HG02571 (cell line): ENCODE measurements at regions not wholly inside any gene's neighbourhood (a gene's known extent, or its start where the extent isn't known, plus 50 kb on each side); places are given as distances from the start of the nearest gene placed in this dataset.
"Not testable (repeated sequence)": the region's sequence is repeated elsewhere in the genome, so short reads cannot be mapped to it uniquely, and the experiment has no call there.

ENCODE experiments used
- ATAC-seq: cut with Tn5 transposase; IDR thresholded peaks from one replicate; pipeline ENCODE4 v1.9.1; 2021; ENCODE audit warnings: mild to moderate bottlenecking, moderate library complexity; ENCODE audit not compliant: unreplicated experiment

DNA sequence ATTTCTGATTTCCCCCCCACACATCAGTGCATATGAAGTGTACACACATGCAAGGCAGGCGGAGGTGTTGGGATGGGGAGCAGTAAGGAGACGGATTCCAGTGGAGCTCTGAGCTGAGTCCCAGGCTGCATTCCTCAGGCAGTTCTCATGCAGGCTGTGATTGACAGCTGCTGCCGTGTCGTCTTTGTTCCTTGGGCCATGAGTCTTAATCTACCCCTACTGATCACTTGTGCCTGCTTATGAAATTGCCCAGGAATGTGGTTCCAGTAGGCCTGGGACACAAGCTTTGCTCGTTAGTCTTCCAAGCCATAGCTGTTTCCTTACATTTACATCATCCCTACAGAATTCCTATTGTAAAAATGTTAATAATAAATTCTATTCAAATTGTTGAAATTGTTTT, 1241.9 kb downstream of the UQCRFS1 start:
- no peak for ATAC-seq

DNA sequence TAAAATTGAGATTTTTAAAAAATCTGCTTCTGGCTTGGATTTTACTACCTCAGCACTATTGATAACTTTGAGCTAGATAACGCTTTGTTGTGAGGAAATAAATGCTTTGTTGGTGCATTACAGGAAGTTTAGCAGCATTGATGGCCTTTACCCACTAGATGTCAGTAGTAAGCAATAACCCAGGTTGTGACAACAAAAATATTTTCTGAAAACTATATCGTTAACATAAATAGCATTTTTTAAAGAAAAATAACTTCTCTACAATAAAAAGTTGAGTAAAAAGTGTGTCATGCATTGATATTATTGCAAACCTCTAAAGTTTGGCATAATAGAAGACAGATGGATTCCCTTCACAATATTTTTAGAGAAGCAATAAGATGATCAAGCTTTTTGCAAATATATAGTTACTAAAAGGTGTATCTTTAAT, 1246.5 kb downstream of the UQCRFS1 start:
- ATAC-seq = no peak

DNA sequence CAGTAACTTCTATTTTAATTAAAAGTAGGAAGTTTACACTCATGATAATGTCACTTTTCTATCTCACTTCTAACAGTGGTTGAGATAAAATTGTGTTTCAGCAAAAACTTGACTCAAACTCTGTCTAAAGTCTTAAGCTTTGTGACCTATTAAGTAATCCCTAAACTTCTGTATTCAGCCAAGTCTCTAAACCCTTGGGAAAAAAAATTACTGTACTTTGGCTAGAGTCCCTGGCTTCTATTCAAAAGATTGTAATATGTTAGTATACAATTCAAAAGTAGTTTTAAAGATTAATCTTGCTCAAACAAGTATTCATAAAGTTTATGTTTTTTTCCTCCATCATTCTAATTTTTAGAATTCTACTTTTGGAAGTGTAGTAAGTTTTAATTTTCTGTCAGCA, 1248.8 kb downstream of the UQCRFS1 start:
- no peak for ATAC-seq

DNA sequence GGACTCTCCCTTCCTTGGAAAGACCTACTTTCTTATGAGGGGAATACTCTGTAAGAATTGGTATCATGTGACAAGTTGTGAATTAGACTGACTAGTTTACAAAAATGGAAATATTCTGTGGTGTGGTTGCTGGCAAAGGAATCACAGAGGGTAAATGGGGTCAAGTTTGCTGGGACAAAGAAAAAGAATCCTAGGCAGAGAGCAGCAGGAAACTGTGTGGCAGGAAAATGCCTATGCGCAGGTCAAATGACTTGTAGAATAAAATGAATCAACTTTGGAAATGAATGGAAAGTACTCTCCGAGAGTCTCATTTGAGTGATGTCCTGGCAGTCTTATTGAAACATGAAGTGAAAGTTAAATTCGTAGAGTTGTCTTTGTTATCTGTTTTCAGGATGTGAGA, 1250.7 kb downstream of the UQCRFS1 start:
- ATAC-seq = no peak

DNA sequence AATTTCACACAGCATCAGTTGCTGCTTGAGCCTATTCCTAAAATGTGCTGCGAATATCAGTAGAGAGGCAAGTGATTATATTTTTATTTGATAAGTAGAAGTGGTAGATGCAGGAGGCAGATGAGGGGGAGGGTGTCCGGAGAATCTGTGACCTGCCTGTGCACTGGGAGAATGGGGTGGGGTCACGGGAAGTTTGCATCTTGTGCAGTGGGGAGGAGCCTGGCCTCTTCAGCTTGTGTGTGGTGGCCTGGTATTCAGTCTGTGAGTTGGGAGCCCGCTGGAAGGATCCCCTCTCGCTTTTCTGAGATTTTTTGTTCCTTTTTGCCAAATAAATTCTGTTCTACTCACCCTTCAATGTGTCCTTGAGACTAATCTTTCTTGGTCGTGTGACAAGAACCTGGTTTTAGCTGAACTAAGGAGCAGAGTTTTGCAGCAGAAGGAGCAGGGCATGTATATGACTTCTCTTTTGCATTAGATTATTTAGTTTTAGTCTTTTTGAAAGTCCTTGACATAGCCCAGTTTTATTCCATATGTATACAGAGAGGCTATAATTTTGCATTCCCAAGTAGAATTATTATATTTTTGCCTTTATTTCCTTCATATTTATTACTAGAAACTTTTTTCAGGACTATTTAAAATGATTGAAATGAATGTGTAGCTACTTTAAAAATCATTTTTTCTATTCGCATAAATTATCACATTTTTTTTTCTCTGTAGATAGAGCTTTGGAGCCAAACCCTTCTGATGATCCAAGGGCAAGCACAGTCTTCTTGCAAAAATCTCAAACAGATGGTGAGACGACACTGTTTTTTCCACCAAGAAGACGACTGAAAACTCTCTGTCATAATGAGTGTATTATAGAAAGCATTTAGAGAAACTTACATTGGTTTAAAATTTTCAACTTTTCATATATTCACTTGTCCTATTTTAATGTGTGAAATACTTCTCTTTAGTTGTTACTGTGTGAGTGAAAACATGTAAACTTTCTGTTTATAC, 1257.2 kb downstream of the UQCRFS1 start:
- ATAC-seq = no peak

DNA sequence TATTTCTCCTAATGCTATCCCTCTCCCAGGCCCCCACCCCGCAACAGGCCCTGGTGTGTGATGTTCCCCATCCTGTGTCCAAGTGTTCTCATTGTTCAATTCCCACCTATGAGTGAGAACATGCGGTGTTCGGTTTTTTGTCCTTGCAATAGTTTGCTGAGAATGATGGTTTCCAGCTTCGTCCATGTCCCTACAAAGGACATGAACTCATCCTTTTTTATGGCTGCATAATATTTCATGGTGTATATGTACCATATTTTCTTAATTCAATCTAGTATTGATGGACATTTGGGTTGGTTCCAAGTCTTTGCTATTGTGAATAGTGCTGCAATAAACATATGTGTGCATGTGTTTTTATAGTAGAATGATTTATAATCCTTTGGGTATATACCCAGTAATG, 1270.3 kb downstream of the UQCRFS1 start:
- not testable (repeated sequence) for ATAC-seq

DNA sequence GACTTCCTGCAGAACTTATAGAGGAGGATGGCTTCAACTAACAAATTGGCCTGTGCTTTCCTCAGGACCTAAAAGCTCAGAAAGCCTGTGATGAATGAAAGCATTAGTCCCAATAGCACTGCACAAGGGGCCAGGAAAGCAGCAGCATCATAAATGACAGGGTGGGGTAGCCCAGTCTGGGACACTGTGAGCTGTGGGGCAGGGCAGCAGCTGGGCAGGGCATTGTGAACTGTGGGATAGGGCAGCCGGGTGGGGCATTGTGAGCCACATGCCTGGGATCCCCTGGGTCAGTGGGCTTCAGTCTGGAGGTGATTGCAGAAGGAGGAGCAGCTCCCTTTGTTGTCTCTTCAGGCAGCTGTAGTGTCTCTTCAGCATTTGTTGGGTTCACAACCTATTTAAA, 1276.8 kb downstream of the UQCRFS1 start:
- ATAC-seq = no peak

DNA sequence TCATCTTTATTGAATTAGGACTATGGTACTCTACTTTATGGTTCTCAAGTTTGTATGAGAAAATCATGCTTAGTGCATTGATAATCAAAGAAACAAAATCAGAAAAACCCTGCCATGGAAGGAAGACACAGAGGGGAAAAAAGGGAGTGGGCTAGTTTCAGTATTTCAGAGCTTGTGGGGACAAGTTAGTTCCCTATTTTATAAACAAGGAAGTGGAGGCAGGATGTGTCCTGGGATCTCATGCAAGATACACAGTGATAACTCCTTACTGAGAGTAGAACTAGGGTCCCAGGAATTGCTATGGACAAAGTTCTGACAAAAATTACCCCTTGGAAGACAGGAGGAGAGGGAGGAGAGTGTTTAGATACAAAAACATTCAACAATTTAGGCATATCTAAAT, 1277.3 kb downstream of the UQCRFS1 start:
- no peak for ATAC-seq

DNA sequence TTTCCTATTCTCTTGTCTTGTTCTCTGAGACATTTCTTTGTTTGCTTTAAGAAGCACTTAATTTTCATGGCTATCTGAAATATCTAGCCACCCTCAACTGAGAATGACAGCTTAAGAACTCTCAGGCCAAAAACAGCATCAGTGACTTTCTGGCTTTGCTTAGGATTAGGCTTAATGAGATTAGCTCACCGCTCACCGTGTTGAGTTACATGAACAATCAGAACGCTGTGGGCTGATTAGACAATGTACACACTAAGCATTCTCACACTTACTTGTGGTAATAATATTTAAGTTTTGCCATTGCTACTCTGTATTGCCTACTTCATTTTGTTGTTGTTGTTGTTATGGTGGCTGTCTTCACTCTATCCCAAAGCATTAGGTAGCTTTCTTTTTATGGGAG, 1283.6 kb downstream of the UQCRFS1 start:
- no peak for ATAC-seq

DNA sequence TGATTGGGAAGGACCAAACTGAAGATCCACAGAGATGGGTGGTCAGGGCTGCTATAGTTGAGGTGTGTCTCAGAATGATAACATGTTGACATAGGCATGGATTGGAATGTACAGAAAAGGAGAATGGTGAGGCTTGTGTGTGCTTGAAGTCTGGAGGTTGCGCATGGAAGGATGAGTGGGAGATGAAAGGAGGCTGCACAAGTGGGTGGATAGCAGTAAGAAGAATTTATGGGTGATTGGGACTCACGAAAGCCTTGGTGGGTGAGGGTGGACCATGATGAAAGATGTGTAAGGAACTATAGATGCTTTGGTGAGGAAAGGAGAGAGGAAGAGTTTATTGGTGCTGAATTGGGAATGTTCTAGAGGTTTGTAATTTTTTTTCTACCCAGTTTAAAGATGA, 1287.7 kb downstream of the UQCRFS1 start:
- no peak for ATAC-seq

DNA sequence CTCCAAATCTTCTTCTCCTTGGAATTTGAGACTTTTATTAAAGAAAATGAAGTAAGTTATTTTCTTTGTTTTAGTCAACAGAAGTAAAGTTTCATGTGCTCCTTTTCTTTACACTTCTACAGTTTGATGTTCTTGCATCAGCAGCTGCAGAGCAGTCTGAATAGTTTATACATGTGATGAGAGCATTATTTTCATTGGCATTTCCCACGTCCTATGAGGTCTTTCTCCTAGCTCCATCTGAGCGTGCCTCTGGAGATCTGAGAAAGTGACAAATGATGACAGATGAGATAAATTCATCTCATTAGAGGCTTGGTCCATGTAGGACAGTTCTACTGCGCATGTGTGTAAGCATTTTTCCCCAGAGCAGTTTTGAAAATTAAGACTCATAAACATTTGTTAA, 1290.0 kb downstream of the UQCRFS1 start:
- no peak for ATAC-seq

DNA sequence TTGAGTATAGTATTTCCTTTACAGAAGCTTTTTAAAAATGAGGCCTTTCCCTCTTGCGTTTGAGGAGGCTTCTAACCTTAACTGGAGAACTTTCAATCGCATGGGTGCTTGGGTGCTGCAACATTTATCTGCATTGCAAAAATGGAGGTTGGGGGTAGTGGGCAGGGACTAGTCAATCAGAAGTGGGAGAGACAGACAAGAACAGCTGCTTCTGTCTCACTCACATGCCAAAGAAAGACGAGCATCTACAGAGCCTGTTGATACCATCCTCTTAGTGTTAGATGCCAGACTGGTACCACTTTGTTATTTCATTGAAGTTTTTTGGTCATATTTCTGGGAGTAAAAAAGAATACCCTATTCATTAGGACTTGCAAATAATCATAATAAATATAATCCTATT, 1292.2 kb downstream of the UQCRFS1 start:
- ATAC-seq = no peak

DNA sequence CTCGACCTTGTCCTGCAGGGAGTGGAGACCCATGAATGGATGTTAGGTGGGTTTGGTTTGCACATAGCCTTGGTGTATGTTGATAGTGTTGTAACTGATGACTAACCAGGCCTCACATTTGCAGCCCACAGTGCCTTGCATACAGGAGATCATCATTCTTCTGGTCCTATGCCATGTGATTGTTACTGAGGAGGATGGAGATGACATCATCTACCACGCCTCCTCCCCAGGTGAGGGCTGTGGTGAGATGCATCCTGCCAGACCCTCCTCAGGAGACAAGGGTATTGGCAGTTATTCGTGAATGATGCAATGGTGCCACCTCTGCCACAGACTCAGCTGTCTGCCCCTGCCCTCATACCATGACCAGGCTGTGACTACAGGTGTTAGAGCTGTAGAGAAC, 1294.1 kb downstream of the UQCRFS1 start:
- no peak for ATAC-seq

DNA sequence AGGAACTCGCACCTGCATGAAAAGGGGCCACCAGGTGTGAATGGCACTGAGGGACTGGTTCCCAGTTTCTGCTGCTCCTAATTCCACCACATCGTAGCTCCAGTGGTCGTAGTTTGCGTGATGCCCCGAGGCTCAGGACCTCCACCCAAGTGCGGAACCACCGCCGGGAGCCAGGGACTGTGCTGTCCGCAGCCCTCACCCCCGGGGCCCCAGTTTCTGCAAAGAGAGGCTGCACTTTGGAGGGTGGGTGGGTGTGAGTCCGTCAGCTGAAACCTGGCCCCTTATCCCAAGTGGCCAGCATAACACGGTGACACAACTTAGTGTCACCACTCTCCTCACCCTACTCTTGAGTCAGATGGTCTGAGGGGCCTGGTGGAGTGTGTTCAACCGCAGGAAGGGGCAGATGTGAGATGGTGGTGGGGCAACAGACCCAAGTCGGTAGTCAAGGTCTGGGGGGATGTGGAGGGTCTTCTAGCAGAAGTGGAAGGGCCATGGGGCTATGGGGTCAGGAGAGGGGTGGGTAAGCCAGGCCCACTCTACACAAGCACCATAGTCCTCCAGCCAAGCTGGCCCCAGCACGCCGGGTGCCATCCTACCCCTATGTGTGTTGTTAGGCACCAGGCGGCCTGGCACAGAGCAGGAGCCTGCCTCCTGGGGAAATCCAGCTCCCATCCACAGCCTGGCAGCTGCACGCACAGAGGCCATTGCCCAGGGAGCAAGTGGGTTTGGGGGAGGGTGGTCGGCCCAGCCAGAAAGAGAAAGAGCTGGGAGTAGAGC, 1301.6 kb downstream of the UQCRFS1 start:
- ATAC-seq = no peak

DNA sequence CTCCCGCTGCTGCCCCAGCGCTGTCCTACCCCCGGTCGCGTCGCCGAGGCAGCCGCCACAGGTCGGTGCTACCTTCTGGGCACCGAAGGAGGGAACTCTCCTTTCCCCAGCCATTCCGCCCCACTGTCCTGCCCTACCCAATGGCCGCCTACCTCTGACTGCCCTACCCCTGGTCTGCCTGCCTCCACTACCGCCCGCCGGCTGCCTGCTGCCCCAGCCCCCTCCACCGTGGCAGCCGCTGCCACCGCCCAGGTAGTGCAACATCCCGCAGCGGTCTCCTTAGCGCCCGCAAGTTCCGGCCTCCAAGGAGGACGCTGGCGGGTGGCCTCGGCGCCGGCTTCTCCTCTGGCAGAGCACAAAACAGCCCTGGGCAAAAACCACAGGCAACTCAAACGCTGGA, 1303.1 kb downstream of the UQCRFS1 start:
- no peak for ATAC-seq

DNA sequence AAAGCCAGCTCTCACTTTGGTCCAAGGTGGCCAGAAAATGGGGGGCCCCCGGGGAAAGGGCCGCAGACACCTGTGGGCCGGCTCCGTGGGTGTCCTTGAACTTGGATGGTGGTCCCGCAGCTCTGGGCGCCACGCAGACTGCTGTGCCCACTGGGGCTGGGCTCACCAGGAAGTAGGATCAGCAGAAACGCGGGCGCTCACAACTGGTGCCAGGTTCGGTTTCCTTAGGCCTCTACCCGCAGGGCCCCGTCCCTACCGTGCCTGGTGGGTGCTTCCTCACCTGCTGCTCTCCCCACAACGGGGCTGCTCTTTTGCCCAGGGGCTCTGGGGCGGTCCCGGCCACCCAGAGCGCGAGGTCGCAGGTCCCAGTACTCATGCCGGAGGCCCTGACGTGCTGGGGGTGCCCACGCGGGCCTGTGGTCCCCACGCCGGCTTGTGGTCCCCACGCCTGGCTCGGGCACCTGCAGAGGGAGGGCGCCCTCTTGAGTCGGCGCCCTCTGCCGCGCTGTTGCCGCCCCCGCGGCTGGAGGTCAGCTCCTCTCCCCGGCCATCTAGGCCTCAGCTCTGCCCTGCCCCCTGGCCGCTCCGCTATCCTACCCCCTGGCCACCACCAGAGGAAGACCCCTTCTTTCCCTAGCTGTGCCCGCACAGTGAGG, 1303.6 kb downstream of the UQCRFS1 start:
- ATAC-seq = no peak

DNA sequence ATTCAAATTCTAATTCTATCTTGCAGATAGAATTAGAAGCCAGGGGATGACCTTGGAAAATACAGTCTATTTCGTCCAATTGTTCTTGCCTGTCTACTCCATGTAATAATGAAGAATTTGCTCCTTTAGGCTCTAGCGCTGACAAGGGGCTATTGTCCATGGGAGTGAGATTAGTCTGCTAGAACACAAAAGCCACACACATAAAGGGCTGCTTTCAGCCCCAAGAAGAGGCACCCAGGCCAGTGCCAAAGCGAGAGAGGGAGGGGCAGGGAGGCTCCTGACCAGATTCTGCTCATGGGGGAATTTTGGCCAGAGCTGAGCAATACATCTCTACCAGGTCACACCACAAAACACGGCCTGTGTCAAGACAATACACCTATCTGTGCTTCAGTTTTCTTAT, 1306.9 kb downstream of the UQCRFS1 start:
- ATAC-seq = no peak

DNA sequence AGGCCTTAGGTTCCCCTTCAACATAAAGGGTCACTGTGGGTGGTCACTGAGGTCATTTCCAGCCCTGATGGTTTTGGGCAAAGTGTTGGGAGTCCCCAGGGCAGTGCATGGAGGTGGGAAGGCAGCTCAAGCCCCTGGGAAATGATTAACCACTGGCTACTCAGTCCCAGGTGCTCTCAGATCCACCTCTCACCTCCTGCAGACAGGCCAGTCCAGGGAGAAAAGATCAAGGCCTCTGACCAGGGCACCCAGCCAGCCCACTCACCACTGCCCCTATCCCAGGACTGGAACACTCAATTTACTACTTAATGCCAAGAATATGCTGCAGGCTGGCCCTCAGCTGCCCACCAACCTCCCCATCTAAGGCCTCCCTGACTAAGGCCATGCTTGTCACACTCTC, 1307.9 kb downstream of the UQCRFS1 start:
- no peak for ATAC-seq

DNA sequence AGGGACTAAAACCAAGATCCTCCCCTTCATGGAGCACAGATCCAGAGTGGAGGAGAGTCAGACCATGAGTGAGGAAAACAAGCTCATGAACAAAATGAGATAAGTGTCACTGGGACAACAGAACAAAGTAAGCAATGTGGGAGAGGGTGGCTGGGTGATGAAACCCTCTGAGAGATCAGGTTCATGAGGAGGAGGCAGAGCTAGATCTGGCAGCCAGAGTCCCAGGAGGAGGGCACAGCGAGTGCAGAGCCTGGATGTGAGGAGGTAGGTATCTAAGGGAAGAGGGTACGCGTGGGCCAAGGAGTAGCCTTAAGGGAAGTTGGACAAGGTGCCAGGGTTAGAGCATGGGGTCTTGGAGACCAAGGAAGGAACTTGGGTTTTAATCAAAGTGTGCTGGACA, 1311.9 kb downstream of the UQCRFS1 start:
- no peak for ATAC-seq

DNA sequence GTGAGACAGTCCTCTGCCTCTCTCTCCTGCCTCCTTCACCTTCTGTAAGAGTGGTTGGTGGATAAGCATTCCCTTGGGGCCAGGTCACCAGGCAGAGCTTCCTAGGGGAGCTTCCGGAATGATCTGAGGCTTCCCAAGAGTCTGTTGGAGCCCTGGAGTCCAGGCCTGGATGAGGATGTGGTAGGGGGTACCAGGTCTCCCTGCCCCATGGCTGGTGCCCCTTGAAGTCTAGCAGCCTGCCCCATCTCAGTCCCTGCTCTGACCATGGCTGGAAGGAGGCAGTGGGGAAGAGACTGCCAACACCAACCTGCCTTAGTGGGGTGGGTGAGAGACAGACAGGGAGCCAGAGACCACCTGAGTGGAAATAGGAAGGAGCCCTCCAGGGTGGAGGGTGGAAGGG, 1316.9 kb downstream of the UQCRFS1 start:
- ATAC-seq = no peak

DNA sequence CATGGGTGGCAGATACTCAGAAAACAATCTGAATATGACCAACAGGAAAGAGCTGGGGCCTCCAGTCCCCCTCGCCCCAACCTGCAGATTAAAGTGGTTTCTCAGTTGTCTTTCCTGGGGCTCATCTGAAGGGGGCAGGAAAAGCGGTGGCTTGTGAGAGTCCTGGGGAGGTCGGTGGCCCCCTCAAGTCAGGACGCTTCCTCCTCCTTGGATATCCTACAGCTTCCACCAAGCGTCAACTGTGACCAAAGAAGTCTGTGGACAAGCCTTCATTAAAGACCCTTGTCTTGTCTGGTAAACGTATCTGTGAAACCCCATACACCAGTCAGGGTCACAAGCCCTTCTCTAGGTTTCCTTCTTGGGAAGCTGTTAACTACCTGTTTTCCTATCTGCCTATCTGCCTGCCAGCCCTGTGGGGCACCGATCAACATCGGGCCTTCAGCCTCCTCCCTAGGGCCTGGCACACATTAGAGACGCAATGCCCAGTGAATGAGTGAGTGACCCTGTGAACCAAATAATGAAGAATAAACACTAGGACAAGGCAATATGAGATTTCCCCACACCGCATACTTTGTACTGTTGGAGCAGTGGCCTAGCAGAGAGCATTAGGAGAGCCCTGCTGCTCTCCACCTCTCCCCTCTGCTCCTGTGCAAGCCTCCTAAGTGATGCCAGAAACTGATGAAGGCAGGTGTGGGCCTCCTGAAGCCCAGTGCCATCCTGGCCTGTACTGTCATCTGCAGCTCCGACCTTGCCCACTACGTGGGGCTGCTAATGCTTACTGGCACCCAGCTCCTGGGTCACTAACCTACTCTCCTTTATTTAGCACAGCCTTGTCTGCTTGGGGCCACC, 1317.8 kb downstream of the UQCRFS1 start:
- ATAC-seq = no peak
